BLaER1 treated with 17β-estradiol and CSF1 and Interleukin-3, amounts not matched to agents 10 nM and 100 nM (cell line): ENCODE measurements at regions not wholly inside any gene's neighbourhood (a gene's known extent, or its start where the extent isn't known, plus 50 kb on each side); places are given as distances from the start of the nearest gene placed in this dataset.

ENCODE experiments used
- H3K27ac ChIP-seq, 11 experiments: shearing (Covaris generic); formaldehyde crosslinking; 2 replicates each; pipeline ENCODE4 v1.8.1; 2022
- H3K27me3 ChIP-seq, 11 experiments: shearing (Covaris generic); formaldehyde crosslinking; 2 replicates each; pipeline ENCODE4 v1.8.1; 2022
- H3K36me3 ChIP-seq, 11 experiments: shearing (Covaris generic); formaldehyde crosslinking; 2 replicates each; pipeline ENCODE4 v1.8.1; 2022
- H3K4me1 ChIP-seq, 10 experiments: shearing (Covaris generic); formaldehyde crosslinking; 2 replicates each; pipeline ENCODE4 v1.8.1; 2022
- H3K4me2 ChIP-seq, 11 experiments: shearing (Covaris generic); formaldehyde crosslinking; 2 replicates each; pipeline ENCODE4 v1.8.1; 2022
- H3K4me3 ChIP-seq, 10 experiments: shearing (Covaris generic); formaldehyde crosslinking; 2 replicates each; pipeline ENCODE4 v1.8.1; 2022
- H3K9ac ChIP-seq, 11 experiments: shearing (Covaris generic); formaldehyde crosslinking; 2 replicates each; pipeline ENCODE4 v1.8.1; 2022
- H3K9me3 ChIP-seq, 11 experiments: shearing (Covaris generic); formaldehyde crosslinking; replicated peaks in 1 of 11; 2 replicates each; pipeline ENCODE4 v1.8.1; 2022
- H4K20me1 ChIP-seq, 11 experiments: shearing (Covaris generic); formaldehyde crosslinking; 2 replicates each; pipeline ENCODE4 v1.8.1; 2022
- Cebpa-rat ChIP-seq, 11 experiments: shearing (Covaris generic); IDR thresholded peaks; 2 replicates each; pipeline ENCODE4 v1.8.1; 2022

DNA sequence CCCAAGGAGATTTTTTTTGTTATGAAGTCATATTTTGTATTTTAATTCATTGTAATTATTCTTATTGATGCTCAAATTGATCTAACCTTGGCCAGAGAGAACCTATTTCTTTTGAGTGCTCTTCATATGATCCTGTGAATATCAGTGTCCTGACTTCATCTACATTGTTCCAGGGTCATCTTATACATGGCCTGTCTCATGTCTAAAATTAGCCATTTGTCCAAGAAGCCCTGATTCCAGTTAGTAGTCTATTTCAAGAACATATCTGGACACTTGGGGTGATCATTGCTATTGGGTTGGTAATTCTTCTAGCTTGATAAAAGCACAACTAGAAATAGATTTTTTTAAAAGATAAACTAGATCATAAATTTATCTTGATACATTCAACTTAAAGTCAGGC is 266.2 kb downstream of the SPRY1 start:
- peaks cover 0 to 19% (median under 1%) of the 10 kb centered on the region in 11 experiments; a peak in 4 of 22 replicates for H3K9me3 ChIP-seq
- TF ChIP-seq Cebpa-rat (IDR thresholded peaks at IDR 0.05), result no peak
- H3K36me3 ChIP-seq, result no peaks in the 10 kb centered on the region
- H3K4me2 ChIP-seq, result no peak overlapping the region
- peaks cover 0 to 6% (median 0%) of the 10 kb centered on the region in 10 experiments; a peak in 2 of 20 replicates for H3K4me1 ChIP-seq
- H4K20me1 ChIP-seq, result no peaks in the 10 kb centered on the region
- H3K4me3 ChIP-seq, result no peak overlapping the region
- peaks cover 0 to 57% (median 0%) of the 10 kb centered on the region in 11 experiments; a peak in 7 of 22 replicates for H3K27me3 ChIP-seq
- no peak overlapping the region for H3K9ac ChIP-seq
- H3K27ac ChIP-seq, result no peak overlapping the region

GRCh38 chr4:123666486-123666885 is 269.9 kb downstream of the SPRY1 start:
- Histone ChIP-seq H3K4me3 (no peak overlapping the region), H3K4me2 (no peak overlapping the region), H3K9ac (no peak overlapping the region), H3K9me3 (peaks cover 0 to 23% (median 0%) of the 10 kb centered on the region in 11 experiments; a peak in 2 of 22 replicates), H3K4me1 (peaks cover 0 to under 1% (median 0%) of the 10 kb centered on the region in 10 experiments; a peak in 1 of 20 replicates), H4K20me1 (no peaks in the 10 kb centered on the region), H3K27ac (no peak overlapping the region), H3K27me3 (peaks cover 0 to 72% (median 0%) of the 10 kb centered on the region in 11 experiments; a peak in 8 of 22 replicates), H3K36me3 (no peaks in the 10 kb centered on the region)
- no peak for TF ChIP-seq Cebpa-rat (IDR thresholded peaks at IDR 0.05)

DNA sequence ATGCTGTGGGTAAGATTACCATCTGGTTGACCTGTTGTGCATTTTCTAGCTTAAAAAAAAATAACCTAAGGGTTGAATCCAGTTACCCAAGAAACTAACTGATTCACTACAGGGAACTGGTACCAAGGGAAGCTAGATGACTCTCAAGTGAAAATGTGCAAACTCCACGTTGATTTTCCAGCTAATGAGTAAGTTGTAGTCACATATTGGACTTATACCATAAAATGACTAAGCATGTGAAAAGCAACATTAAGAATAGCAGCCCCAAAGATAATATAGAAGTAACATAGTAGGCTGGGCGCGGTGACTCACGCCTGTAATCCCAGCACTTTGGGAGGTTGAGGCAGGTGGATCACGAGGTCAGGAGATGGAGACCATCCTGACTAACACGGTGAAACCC is 270.9 kb downstream of the SPRY1 start:
- Histone ChIP-seq H3K9me3 (peaks cover 0 to 23% (median 0%) of the 10 kb centered on the region in 11 experiments; a peak in 2 of 22 replicates), H3K9ac (no peak overlapping the region), H3K4me3 (no peak overlapping the region), H4K20me1 (no peaks in the 10 kb centered on the region), H3K4me2 (no peak overlapping the region), H3K27me3 (peaks cover 0 to 77% (median 0%) of the 10 kb centered on the region in 11 experiments; a peak in 8 of 22 replicates), H3K4me1 (peaks cover 0 to 9% (median 0%) of the 10 kb centered on the region in 10 experiments; a peak in 5 of 20 replicates), H3K36me3 (no peaks in the 10 kb centered on the region), H3K27ac (no peak overlapping the region)
- no peak for TF ChIP-seq Cebpa-rat (IDR thresholded peaks at IDR 0.05)

- Histone ChIP-seq H3K4me2 (no peak overlapping the region), H3K9me3 (peaks cover 0 to 23% (median 0%) of the 10 kb centered on the region in 11 experiments; a peak in 2 of 22 replicates), H4K20me1 (no peaks in the 10 kb centered on the region; a peak in 1 of 22 replicates), H3K27ac (no peak overlapping the region), H3K4me1 (peaks cover 0 to 12% (median 4%) of the 10 kb centered on the region in 10 experiments; a peak in 7 of 20 replicates), H3K27me3 (peaks cover 0 to 80% (median 0%) of the 10 kb centered on the region in 11 experiments; a peak in 8 of 22 replicates), H3K9ac (no peak overlapping the region), H3K36me3 (no peaks in the 10 kb centered on the region), H3K4me3 (no peak overlapping the region)
- no peak for TF ChIP-seq Cebpa-rat (IDR thresholded peaks at IDR 0.05)
These were observed 271.4 kb downstream of the SPRY1 start for GRCh38 chr4:123667991-123668390.

GRCh38 chr4:123671636-123672404 is 275.2 kb downstream of the SPRY1 start:
- Histone ChIP-seq H3K27ac (no peak overlapping the region), H3K4me2 (peak overlapping the region in 6 of 11 experiments; percentile 4 to 53 (median 22); a peak in 5 of 22 replicates), H3K4me3 (no peak overlapping the region), H3K4me1 (peaks cover 0 to 17% (median 6%) of the 10 kb centered on the region in 10 experiments; a peak in 8 of 20 replicates), H3K36me3 (no peaks in the 10 kb centered on the region), H3K9ac (no peak overlapping the region), H4K20me1 (peaks cover 0 to 9% (median 0%) of the 10 kb centered on the region in 11 experiments; a peak in 1 of 22 replicates), H3K27me3 (peaks cover 0 to 91% (median 0%) of the 10 kb centered on the region in 11 experiments; a peak in 9 of 22 replicates), H3K9me3 (peaks cover 0 to 16% (median 0%) of the 10 kb centered on the region in 11 experiments; a peak in 2 of 22 replicates)
- TF ChIP-seq Cebpa-rat (IDR thresholded peaks at IDR 0.05), result no peak

GRCh38 chr4:123672987-123673386 is 276.4 kb downstream of the SPRY1 start:
- H3K27ac ChIP-seq, result no peak overlapping the region
- H3K9me3 ChIP-seq, result peaks cover 0 to 6% (median 0%) of the 10 kb centered on the region in 11 experiments; a peak in 1 of 22 replicates
- H3K9ac ChIP-seq, result no peak overlapping the region
- TF ChIP-seq Cebpa-rat (IDR thresholded peaks at IDR 0.05), result peak in 4 of 11 experiments; percentile 3 to 68 (median 38); a peak in 4 of 22 replicates
- H4K20me1 ChIP-seq, result peaks cover 0 to 9% (median 0%) of the 10 kb centered on the region in 11 experiments; a peak in 1 of 22 replicates
- H3K4me2 ChIP-seq, result peak overlapping the region in 6 of 11 experiments; percentile 3 to 34 (median 16); a peak in 5 of 22 replicates
- no peak overlapping the region for H3K4me3 ChIP-seq
- H3K36me3 ChIP-seq, result no peaks in the 10 kb centered on the region
- H3K27me3 ChIP-seq, result peaks cover 0 to 90% (median 0%) of the 10 kb centered on the region in 11 experiments; a peak in 9 of 22 replicates
- peaks cover 0 to 17% (median 6%) of the 10 kb centered on the region in 10 experiments; a peak in 8 of 20 replicates for H3K4me1 ChIP-seq

DNA sequence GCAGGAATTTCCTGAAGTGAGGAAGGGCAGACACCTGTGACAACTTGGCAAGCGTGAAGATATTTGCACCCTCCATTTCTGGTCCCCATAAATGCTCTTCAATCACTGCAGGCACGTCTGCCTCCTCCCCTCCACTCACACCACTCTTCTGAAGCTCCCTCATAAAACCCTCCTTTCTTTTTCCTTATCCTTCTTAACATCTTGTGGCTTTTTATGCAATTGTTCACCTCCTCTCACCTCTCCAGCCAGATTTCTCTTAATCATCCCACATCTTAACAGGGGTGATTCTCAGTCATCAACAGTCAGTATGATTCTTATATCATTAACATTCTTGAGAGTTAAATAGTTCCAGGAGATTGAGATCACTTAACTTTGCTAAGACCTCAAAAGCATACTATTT is 277.4 kb downstream of the SPRY1 start:
- Histone ChIP-seq H3K27me3 (peaks cover 0 to 90% (median 0%) of the 10 kb centered on the region in 11 experiments; a peak in 9 of 22 replicates), H3K36me3 (no peaks in the 10 kb centered on the region), H3K4me3 (no peak overlapping the region), H3K9me3 (peaks cover 0 to 6% (median 0%) of the 10 kb centered on the region in 11 experiments; a peak in 1 of 22 replicates), H3K9ac (no peak overlapping the region), H3K4me1 (peaks cover 0 to 17% (median 6%) of the 10 kb centered on the region in 10 experiments; a peak in 8 of 20 replicates), H3K27ac (no peak overlapping the region), H4K20me1 (peaks cover 0 to 9% (median 0%) of the 10 kb centered on the region in 11 experiments; a peak in 1 of 22 replicates), H3K4me2 (no peak overlapping the region)
- TF ChIP-seq Cebpa-rat (IDR thresholded peaks at IDR 0.05), result no peak

- H3K9me3 ChIP-seq, result no peaks in the 10 kb centered on the region
- H3K4me2 ChIP-seq, result no peak overlapping the region
- no peak for TF ChIP-seq Cebpa-rat (IDR thresholded peaks at IDR 0.05)
- H3K27ac ChIP-seq, result no peak overlapping the region
- peaks cover 0 to 17% (median 6%) of the 10 kb centered on the region in 10 experiments; a peak in 8 of 20 replicates for H3K4me1 ChIP-seq
- peaks cover 0 to 9% (median 0%) of the 10 kb centered on the region in 11 experiments; a peak in 1 of 22 replicates for H4K20me1 ChIP-seq
- H3K36me3 ChIP-seq, result no peaks in the 10 kb centered on the region
- H3K27me3 ChIP-seq, result peaks cover 0 to 89% (median 0%) of the 10 kb centered on the region in 11 experiments; a peak in 9 of 22 replicates
- no peak overlapping the region for H3K9ac ChIP-seq
- no peak overlapping the region for H3K4me3 ChIP-seq
These were observed 278.3 kb downstream of the SPRY1 start for GRCh38 chr4:123674762-123675465.
